NCI-H2227 (cell line): ENCODE measurements at regions not wholly inside any gene's neighbourhood (a gene's known extent, or its start where the extent isn't known, plus 50 kb on each side); places are given as distances from the start of the nearest gene placed in this dataset.
"Not testable (repeated sequence)": the region's sequence is repeated elsewhere in the genome, so short reads cannot be mapped to it uniquely, and the experiment has no call there.

Experiments
- DNase-seq: peaks from one replicate; lab custom pipeline; 2025; ENCODE audit not compliant: unreplicated experiment; lab: John Stamatoyannopoulos, UW

DNA sequence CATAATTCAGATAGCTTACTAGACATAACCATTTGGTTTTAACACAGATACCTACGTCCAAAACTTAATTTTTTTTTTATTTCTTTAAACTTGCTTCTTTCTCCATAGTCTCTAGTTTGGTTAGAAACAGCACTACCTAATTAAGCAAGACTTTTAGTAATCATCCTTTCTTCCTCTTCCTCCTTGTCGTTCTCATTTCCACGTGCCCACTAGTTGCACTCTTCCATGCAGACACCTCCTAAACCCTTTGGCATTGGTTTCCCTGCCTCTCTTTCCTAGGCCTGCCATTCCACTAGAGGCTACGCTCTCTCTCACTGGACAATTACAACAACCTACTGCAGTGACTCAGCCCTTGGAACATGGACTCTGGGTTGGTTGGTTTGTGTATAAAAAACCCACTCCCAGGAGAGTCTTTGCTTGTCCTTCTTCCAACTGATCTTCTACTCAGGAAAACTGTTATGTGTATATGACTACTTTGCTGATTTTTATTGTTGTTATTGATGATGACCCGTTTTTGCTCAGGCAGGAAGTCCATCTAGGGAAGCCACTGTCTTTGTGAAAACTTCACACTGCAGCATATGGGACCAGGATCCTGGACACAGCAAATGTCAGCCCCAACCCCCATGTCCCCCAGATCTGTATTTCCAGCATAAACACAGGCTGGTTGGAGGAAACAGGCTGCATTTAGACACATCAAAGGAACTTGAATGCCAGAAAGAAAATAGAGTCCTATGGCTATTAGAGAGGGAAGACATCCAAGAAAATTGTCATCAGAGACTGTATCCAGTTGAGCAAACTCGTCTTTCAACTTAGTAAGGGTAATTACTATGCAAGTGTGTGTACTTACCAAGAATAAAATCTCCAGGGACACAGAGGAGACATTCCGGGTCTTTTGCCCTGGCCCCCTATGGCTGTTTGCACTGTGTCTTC is 503.2 kb downstream of the GADD45G start:
- DNase-seq, result no peak

DNA sequence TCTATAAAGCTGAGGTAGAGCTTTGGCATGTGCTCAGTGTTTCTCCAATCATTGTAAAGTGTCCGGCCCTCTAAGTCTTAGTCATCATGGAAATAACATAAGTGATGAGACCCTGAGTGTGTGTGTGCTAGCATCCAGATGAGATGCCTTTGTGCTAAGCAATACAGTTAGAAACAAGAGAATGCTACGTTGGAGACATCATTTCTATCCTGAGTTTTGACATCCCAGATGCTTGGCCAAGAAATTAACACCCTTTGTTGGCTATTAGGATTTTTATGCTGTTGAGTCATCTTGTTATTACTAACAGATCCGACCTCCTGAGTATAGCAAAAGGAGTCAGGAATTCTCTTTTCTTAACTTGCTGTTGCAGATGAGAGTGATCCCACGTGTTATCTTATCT is 508.0 kb downstream of the GADD45G start:
- DNase-seq, result no peak

GRCh38 chr9:90114641-90115425 is 510.0 kb downstream of the GADD45G start:
- no peak for DNase-seq

DNA sequence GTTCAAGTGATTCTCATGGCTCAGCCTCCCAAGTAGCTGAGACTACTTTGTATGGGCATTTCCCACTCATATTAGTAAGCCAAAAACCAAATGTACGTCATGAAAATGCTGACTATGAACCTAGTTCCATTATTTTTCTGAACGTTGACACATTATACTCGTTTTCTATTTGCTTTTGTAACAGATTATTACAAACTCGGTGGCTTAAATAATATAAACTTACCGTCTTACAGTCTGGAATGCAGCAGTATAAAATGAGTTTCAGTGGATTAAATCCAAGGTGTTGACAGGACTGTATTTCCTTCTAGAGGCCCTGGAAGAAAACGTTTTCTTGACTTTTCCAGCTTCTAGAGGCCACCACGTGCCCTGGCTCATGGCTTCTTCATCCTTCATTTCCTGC is 517.0 kb downstream of the GADD45G start:
- DNase-seq, result no peak

GRCh38 chr9:90124961-90125360 is 517.7 kb downstream of the DIRAS2 start:
- DNase-seq, result peak; percentile 44

DNA sequence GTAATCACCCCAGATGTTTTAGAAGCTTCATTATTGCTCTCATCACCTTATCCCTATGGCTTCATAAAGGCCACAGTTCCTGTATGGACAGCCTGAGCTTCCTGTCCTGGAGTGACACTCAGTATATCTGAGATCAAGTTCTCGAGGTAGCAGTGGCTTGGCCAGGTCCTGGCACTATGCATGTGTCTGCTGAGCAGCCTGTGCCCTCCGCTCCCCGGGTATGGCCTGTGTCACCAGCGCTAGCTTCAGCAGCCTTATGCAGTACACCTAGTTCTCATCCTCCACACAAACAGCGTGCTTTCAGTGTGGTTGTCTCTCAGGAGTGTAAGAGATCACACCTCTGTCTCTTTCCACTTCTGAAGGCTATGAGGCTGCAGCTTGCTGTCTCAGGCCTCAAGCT is 514.7 kb downstream of the DIRAS2 start:
- DNase-seq, result no peak

GRCh38 chr9:90128587-90129190 is 513.9 kb downstream of the DIRAS2 start:
- no peak for DNase-seq

GRCh38 chr9:90129446-90129845 is 513.2 kb downstream of the DIRAS2 start:
- no peak for DNase-seq

GRCh38 chr9:90131568-90131967 is 511.1 kb downstream of the DIRAS2 start:
- DNase-seq, result no peak

DNA sequence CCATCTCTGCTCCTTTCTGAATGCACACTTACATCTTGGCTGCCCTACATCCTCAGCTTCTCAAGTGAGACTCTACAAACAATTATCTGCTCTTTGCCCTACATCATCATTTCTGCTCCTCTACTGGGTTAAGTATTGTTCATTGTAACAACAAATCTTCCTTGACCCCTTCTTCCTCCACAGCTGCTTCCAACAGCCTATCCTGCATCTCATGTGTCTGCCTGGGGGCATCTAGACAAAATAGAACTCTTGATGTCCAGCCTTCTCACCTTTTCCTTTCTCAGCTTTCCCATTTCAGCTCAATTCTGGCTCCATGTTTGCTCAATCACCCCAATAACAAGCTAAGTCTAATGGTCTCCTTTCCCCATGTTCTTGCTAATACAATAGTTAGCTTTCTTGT is 509.8 kb downstream of the DIRAS2 start:
- peak; percentile 35 for DNase-seq

DNA sequence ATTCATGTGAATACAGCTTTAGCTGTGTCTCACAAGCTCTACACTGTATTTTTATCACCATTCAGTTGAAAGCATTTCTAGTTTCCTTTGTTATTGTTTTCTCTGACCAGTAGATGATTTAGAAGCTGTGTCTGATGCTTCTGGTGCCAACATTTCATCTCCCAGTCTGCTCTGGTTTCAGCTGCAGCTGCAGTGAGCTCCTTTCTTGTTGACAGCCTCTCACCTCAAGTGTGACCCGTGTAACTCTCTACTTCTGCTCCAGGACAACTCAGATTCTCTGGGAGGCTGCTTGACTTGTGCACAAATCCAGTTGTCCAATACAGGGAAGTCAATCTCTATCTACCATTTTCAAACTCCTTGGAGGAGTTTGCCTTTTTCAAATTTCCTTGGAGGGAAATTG is 504.8 kb downstream of the DIRAS2 start:
- DNase-seq, result no peak

DNA sequence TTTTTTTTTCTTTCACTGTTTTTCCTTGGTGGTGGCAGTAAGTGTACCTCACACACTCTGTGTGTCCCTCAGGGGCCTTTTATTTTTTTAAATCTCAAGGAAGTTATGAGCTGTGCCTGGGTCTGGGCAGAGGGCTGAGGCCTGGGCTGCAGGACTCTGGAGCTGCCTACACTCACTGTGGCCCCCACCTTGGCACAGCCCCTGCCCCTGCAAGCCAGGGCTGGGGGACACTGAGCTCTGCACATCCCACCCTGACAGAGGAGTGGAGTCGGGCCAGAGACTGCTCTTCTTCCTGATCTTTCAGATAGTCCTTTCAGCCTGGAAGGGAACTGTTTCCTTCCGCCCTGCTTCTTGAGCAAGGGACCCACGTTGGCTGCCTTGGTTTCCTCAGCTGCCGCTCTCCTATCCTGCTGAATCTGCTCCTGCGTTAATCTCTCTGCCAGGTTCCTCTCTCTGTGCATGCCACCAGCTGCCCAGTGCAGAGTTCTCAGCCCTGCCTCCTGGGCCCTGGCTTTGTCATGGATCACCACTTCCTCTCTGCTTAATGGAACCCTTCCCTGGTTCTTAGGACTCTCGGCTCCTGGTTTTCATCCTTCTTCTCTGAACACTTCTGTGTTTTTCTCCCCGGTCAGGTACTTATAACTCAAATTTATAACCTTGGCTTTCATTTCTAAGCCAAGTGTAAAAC is 502.3 kb downstream of the DIRAS2 start:
- DNase-seq, result no peak

- peak; percentile 34 for DNase-seq
Observed at GRCh38 chr9:90141723-90142122, 500.9 kb downstream of the DIRAS2 start.

- peak; percentile 41 for DNase-seq
Observed at GRCh38 chr9:90142580-90142979, 500.0 kb downstream of the DIRAS2 start.

DNA sequence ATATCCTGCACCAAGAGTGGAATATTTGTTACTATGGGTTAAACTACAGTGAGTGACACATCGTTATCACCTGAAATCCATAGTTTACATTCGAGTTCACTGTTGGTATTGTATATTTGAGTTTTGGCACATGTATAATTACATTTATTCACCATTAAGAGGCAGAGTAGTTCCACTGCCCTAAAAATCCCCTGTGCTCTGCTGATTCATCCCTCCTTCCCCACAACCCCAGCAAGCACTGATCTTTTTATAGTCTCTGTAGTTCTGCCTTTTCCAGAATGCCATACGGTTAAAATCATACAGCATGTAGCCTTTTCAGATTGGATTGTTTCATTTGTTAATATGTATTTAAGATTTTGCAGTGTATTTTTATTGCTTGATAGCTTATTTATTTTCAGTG is 495.2 kb downstream of the DIRAS2 start:
- DNase-seq, result no peak

- no peak for DNase-seq
Observed at GRCh38 chr9:90156318-90156717, 486.3 kb downstream of the DIRAS2 start.

GRCh38 chr9:90162326-90162725 is 480.3 kb downstream of the DIRAS2 start:
- DNase-seq, result no peak

GRCh38 chr9:90162819-90163218 is 479.8 kb downstream of the DIRAS2 start:
- no peak for DNase-seq

- DNase-seq, result no peak
Observed at GRCh38 chr9:90165281-90165680, 477.3 kb downstream of the DIRAS2 start.

DNA sequence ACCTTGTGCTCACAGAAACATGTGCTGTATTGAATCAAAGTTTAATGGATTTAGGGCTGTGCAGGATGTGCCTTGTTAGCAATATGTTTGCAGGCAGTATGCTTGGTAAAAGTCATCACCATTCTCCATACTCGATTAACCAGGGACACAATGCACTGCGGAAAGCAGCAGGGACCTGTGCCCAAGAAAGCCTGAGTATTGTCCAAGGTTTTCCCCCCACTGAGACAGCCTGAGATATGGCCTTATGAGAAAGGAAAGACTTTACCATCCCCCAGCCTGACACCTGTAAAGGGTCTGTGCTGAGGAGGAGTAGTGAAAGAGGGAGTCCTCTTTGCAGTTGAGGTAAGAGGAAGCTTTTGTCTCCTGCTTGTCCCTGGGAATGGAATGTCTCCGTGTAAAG is 476.2 kb downstream of the DIRAS2 start:
- not testable (repeated sequence) for DNase-seq

DNA sequence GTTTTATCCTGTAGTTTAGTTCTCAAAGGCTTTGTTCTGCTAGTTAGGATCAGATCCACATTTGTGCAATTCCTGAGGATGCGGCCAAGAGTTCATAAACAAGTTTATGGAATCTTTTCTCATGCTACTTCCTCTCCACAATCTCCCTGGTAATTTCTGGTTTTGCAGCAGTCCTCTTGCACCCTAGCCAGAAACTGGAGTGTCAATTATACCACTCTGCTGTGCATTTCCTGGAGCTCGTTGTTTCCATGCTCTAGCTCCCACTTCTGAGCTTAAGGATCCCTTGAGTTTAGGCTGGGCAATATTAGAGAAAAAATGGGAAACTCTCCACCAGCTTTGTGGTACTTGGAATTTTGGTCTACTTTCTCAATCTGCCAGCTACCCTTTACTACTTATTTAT is 474.7 kb downstream of the DIRAS2 start:
- no peak for DNase-seq
